Tibial artery (tissue), 4 donors: ENCODE measurements at regions not wholly inside any gene's neighbourhood (a gene's known extent, or its start where the extent isn't known, plus 50 kb on each side); places are given as distances from the start of the nearest gene placed in this dataset.
"Not testable (repeated sequence)": the region's sequence is repeated elsewhere in the genome, so short reads cannot be mapped to it uniquely, and the experiment has no call there.

ENCODE experiments used
- DNase-seq, 2 donors: peaks; one replicate each; pipeline ENCODE4 v3.0.0-alpha.2; 2019
- H3K27ac ChIP-seq, 2 donors: fragments of 200-600 bp; sonication (generic) in 1 of 2; 1 replicate in 1 of 2; 2 replicates in 1 of 2; pipeline ENCODE4 v1.5.1; 2018 to 2019; ENCODE audit warnings: mild to moderate bottlenecking in 1 of 2
- H3K27me3 ChIP-seq, 2 donors: fragments of 200-600 bp; sonication (generic) in 1 of 2; one replicate each; pipeline versions ENCODE4 v1.5.1 to v1.6.0; 2016 to 2019
- H3K36me3 ChIP-seq, 3 donors: fragments of 200-600 bp; sonication (generic) in 2 of 3; one replicate each; pipeline ENCODE4 v1.5.1; 2016 to 2019; ENCODE audit warnings: mild to moderate bottlenecking in 2 of 3
- H3K4me1 ChIP-seq, 4 donors: fragments of 200-600 bp; sonication (generic) in 2 of 4; 1 replicate in 3 of 4; 2 replicates in 1 of 4; pipeline ENCODE4 v1.5.1; 2016 to 2019
- H3K4me3 ChIP-seq, 2 donors: fragments of 200-600 bp; sonication (generic) in 1 of 2; 1 replicate in 1 of 2; 2 replicates in 1 of 2; pipeline ENCODE4 v1.5.1; 2018 to 2019; ENCODE audit warnings: mild to moderate bottlenecking in 2 of 2
- H3K9me3 ChIP-seq, 3 donors: fragments of 200-600 bp; sonication (generic) in 1 of 3; one replicate each; pipeline ENCODE4 v1.5.1; 2016 to 2019
- intact Hi-C: fragments of 100-400 bp; cut with DNase I; formaldehyde crosslinking; loops from one replicate; pipeline ENCODE4 v1.15.0; 2023; ENCODE audit warnings: low total_unique reads
- TF ChIP-seq, protein P1 (sequence below), 2 experiments: fragments of 200-600 bp in 1 of 2; fragments of 450-650 bp in 1 of 2; IDR thresholded peaks; one replicate each; pipeline ENCODE4 v1.5.1; 2017 to 2019; ENCODE audit warnings: antibody characterized with exemption in 2 of 2, mild to moderate bottlenecking in 1 of 2, moderate library complexity in 1 of 2

DNA sequence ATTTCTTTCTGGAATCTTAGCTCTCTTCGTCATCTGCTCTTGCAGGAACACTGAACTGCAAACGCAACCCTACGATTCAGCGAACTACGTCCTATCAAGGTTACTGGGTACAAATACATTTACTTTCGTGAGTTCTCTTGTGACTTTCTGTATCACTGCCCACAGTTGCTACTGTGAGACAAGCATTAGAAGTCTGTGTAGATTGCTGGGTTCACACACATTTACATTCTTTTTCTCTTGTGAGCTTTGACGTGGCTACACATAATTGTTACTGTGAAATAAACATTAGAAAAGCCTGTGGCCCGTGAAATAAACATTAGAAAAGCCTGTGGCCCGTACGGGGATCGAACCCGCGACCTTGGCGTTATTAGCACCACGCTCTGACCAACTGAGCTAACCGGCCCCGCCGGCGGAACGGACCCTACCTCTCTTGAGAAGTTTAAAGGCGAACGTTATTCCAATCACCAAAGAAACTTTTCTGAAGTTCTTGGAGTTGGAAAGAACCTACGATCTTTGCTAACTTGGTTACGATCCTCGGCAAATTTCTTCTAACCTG, 61.2 kb upstream of the ZNF322 start:
- DNase-seq, H3K4me1 ChIP-seq, H3K9me3 ChIP-seq, H3K4me3 ChIP-seq, H3K27ac ChIP-seq, H3K27me3 ChIP-seq, H3K36me3 ChIP-seq, intact Hi-C loops: not testable (repeated sequence)

DNA sequence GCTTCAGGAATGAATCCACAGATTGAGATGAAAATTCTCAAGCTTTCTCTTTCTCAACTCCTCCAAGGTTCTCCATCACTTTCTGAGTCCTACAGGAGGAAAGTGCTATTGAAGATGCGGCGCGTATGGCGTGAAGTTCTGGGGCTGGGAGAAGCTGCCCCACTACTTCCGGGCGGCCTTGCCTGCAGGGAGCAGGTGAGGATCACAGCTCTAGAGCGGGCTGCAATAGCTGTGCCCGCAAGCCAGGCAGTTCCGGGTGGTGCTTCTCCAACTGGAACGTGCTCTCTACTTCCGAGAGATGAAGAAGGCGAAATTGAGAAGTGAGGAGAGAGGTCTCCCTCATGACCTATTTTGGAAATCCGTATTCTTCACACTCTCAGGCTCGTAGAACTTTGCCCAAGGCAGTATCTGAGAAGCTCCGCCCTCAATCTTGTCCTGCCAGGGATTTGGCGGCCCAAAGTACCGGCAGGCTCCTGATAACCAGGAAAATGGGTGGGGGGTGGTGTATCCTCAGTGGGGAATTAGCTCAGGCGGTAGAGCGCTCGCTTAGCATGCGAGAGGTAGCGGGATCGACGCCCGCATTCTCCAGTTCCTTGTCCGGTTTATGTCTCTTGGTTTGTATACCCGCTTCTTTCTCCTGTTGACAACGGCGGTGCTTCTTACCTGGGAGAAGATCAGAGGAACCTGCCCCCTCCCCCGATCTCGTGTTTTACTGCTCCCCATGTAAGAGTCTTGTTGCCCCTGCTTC, 70.6 kb upstream of the ZNF322 start:
- DNase-seq, H3K4me1 ChIP-seq, H3K9me3 ChIP-seq, intact Hi-C loops, H3K27ac ChIP-seq, H3K4me3 ChIP-seq, H3K27me3 ChIP-seq, H3K36me3 ChIP-seq: not testable (repeated sequence)

DNA sequence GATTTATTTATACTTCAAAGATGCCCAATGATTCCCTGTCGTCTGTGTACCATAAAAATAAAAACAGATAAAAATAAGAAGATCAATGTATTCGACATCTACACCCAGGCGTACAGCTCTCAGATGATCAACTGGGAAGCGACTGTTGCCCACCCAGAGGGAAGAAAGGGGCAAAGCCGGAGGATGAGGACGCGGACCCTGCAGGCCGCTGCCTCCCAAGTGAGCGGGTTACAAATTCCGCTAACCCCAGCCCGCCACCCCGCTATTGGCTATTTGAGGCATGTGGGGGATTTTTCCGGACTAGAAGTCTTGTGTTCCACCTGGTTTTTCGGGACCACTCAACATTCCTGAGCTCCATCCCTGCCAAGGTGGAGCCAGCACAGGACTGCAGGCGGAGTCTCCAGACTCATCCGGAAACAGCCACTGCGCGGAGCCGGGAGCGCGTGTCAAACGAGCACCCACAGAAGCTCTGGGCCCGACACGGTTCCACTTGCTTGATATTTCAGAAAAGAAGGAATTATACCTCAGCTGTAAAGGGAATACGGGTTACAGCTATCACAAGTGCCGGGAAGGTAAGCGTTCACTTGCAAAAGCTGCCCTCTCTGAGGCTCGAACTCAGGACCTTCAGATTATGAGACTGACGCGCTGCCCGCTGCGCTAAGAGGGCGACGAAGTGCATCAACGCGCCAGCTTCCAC, 75.4 kb upstream of the ZNF322 start:
- intact Hi-C loops, H3K27me3 ChIP-seq, H3K36me3 ChIP-seq, H3K4me3 ChIP-seq, H3K4me1 ChIP-seq, DNase-seq, H3K9me3 ChIP-seq, H3K27ac ChIP-seq: not testable (repeated sequence)

DNA sequence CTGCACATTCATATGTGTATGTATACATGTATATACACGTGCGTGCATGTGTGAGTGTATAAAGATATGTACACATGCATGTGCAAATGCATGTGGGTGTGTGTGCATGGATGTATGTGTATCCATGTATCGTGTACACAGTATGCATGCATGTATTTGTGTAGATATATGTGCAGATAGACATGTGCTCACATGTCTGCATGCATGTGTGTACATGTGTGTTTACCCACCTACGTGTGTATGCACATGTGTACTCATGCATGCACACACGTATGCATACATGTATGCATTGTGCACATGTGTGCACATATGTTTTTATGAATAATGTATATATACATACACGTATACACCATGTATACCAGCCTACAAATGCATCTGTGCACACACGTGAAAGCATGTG, 80.3 kb upstream of the ZNF322 start:
- no peak for DNase-seq
- intact Hi-C loops: no loop called here
- Histone ChIP-seq H3K9me3 (no peaks in the 10 kb centered on the region), H3K4me1 (no peaks in the 10 kb centered on the region), H3K36me3 (no peaks in the 10 kb centered on the region), H3K27me3 (peaks cover 0 to 15% of the 10 kb centered on the region in 2 donors), H3K27ac (no peak overlapping the region), H3K4me3 (no peak overlapping the region)
- TF ChIP-seq, protein P1, sequence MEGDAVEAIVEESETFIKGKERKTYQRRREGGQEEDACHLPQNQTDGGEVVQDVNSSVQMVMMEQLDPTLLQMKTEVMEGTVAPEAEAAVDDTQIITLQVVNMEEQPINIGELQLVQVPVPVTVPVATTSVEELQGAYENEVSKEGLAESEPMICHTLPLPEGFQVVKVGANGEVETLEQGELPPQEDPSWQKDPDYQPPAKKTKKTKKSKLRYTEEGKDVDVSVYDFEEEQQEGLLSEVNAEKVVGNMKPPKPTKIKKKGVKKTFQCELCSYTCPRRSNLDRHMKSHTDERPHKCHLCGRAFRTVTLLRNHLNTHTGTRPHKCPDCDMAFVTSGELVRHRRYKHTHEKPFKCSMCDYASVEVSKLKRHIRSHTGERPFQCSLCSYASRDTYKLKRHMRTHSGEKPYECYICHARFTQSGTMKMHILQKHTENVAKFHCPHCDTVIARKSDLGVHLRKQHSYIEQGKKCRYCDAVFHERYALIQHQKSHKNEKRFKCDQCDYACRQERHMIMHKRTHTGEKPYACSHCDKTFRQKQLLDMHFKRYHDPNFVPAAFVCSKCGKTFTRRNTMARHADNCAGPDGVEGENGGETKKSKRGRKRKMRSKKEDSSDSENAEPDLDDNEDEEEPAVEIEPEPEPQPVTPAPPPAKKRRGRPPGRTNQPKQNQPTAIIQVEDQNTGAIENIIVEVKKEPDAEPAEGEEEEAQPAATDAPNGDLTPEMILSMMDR (IDR thresholded peaks at IDR 0.05): no peak

DNA sequence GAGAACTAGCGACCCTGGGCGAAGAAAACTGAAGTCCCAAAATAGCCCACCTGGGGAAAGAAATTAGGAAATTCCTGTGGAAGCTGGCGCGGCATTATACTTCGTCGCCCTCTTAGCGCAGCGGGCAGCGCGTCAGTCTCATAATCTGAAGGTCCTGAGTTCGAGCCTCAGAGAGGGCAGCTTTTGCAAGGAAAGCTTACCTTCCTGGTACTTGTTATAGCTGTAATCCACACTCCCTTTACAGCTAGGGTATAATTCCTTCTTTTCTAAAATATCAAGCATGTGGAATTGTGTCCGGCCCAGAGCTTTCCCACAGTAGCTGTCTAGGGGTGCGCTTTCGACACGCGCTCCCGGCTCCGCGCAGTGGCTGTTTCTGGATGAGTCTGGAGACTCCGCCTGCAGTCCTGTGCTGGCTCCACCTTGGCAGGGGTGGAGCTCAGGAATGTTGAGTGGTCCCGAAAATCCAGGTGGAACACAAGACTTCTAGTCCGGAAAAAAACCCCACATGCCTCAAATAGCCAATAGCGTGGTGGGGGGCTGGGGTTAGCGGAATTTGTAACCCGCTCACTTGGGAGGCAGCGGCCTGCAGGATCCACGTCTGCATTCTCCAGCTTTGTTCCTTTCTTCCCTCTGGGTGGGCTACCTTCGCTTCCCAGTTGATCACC, 83.7 kb upstream of the ZNF322 start:
- no peaks in the 10 kb centered on the region for H3K9me3 ChIP-seq
- DNase-seq: no peak
- no peak overlapping the region for H3K4me3 ChIP-seq
- peaks cover 0 to 31% of the 10 kb centered on the region in 2 donors for H3K27me3 ChIP-seq
- TF ChIP-seq, protein P1 (IDR thresholded peaks at IDR 0.05): no peak
- no peak overlapping the region for H3K27ac ChIP-seq
- intact Hi-C loops: no loop called here
- no peaks in the 10 kb centered on the region for H3K4me1 ChIP-seq
- H3K36me3 ChIP-seq: no peaks in the 10 kb centered on the region

DNA sequence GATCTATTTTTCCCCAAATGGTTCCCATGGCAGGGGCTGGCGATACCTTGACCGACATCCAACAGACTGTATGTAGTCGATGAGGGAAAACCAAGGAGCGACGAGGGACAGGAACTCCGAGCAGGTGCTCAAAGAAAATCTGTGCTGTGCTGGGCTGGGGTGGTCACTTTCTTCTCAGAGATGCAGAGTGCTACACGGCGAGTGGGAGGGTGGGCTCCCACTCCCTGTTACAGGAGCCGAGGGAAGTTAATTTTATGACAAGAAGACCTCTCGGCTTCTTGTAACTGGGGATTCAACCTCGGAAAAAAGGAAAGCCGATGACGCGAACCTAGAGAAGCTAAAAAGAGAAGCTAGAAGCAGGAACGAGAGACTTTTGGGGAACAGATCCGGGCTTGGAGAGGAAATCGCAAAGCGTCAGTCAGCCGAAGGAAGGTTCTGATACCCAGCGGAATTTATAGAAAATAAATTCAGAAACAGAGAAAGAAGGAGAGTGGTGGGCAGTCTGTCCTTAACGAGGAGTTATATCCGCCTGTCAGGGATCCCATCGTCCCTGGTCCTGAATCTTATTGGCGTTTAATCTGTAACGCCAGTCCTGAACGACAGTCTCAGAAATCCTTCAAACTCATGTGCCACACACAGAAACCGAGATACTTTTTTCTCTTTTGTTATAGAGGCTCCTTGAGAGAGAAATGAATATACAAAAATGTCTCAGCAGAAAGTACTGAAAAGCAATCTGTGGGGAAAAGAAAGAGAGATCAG, 84.6 kb upstream of the ZNF322 start:
- TF ChIP-seq, protein P1 (IDR thresholded peaks at IDR 0.05): no peak
- H3K36me3 ChIP-seq: no peaks in the 10 kb centered on the region
- H3K27ac ChIP-seq: no peak overlapping the region
- H3K27me3 ChIP-seq: peaks cover 0 to 34% of the 10 kb centered on the region in 2 donors
- H3K4me1 ChIP-seq: no peaks in the 10 kb centered on the region
- H3K4me3 ChIP-seq: no peak overlapping the region
- intact Hi-C loops: no loop called here
- no peak for DNase-seq
- H3K9me3 ChIP-seq: no peaks in the 10 kb centered on the region

DNA sequence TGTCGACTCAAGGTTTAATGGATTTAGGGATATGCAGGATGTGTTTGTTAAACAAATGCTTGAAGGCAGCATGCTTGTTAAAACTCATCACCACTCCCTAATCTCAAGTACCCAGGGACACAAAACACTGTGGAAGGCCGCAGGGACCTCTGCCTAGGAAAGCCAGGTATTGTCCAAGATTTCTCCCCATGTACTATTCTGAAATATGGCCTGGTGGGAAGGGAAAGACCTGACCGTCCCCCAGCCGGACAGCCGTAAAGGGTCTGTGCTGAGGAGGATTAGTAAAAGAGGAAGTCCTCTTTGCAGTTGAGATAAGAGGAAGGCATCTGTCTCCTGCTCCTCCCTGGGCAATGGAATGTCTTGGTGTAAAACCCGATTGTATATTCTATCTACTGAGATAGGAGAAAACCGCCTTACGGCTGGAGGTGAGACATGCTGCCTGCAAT, 85.3 kb upstream of the ZNF322 start:
- DNase-seq, H3K9me3 ChIP-seq, intact Hi-C loops, H3K4me3 ChIP-seq, H3K36me3 ChIP-seq, H3K27ac ChIP-seq, H3K4me1 ChIP-seq: not testable (repeated sequence)
- H3K27me3 ChIP-seq: peaks cover 0 to 35% of the 10 kb centered on the region in 2 donors

DNA sequence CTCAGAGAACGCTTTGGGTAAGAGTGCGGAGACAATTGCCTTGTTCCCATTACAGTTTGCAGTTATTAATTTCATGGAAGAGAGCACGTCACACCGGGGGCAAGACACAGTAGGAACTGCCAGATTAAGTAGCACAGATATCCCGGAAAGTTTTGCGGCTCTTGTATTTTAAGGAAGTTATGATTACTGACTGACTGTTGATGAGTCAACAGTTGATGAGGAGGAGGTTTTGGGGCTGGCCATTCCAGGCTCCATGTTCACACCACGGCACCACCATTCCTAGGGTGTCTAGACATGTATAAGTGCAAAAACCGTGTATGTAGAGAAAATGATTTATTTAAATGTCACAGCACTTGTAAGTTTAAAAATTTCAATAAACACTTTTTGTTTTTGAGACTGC, 86.4 kb upstream of the ZNF322 start:
- DNase-seq, H3K4me3 ChIP-seq, H3K9me3 ChIP-seq, H3K4me1 ChIP-seq, H3K27ac ChIP-seq, intact Hi-C loops, H3K36me3 ChIP-seq: not testable (repeated sequence)
- peaks cover 0 to 35% of the 10 kb centered on the region in 2 donors for H3K27me3 ChIP-seq

DNA sequence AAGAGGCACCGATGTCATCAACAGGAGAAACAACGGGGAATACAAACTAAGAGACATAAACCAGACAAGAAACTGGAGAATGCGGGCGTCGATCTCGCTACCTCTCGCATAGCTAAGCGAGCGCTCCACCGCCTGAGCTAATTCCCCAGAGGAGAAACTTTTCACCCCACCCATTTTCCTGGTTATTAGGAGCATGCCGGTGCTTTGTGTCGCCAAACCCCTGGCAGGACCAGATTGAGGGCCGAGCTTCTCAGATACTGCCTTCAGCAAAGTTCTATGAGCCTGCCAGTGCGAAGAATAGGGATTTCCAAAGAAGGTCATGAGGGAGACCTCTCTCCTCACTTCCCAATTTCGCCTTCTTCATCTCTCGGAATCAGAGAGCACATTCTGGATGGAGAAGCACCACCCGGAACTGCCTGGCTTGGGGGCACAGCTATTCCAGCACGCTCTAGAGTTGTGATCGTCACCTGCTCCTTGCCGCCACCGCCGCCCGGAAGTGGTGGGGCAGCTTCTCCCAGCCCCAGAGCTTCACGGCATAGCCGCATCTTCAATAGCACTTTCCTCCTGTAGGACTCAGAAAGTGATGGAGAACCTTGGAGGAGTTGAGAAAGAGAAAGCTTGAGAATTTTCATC, 89.7 kb upstream of the ZNF322 start:
- DNase-seq, intact Hi-C loops, H3K9me3 ChIP-seq, H3K36me3 ChIP-seq, H3K27ac ChIP-seq, H3K4me3 ChIP-seq, H3K4me1 ChIP-seq: not testable (repeated sequence)
- peaks cover 0 to 23% of the 10 kb centered on the region in 2 donors for H3K27me3 ChIP-seq

DNA sequence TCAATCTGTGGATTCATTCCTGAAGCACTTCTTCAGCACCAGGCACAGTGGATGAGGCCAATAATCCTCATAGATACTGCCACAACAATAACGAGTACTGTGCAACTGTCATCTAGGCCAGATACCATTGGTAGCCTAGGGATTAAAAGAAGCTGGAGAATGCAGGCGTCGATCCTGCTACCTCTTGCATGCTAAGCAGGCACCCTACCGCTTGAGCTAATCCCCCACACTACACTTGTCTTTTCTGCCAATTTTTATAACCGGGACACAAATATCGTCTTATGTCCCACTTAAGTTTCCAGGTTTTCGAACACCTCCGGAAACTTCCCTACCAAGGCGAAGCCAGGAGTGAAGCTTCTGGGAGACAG, 90.2 kb upstream of the ZNF322 start:
- H3K4me3 ChIP-seq, DNase-seq, H3K4me1 ChIP-seq, intact Hi-C loops, H3K9me3 ChIP-seq, H3K27ac ChIP-seq, H3K36me3 ChIP-seq: not testable (repeated sequence)
- peaks cover 0 to 24% of the 10 kb centered on the region in 2 donors for H3K27me3 ChIP-seq
